ENCODE measurements at regions not wholly inside any gene's neighbourhood (a gene's known extent, or its start where the extent isn't known, plus 50 kb on each side); places are given as distances from the start of the nearest gene placed in this dataset.

GRCh38 chr9:21677834-21678233, 124.6 kb upstream of the MTAP start:
- TF ChIP-seq YY1 (IDR thresholded peaks at IDR 0.05) (no peak), RAD21 (IDR thresholded peaks at IDR 0.05) (no peak), RXRA (IDR thresholded peaks at IDR 0.05) (no peak), JUND (IDR thresholded peaks at IDR 0.05) (no peak), FOXA2 (IDR thresholded peaks at IDR 0.05) (no peak), TAF1 (conservative IDR thresholded peaks at IDR 0.05) (no peak), NR2F2 (IDR thresholded peaks at IDR 0.05) (no peak), MAX (IDR thresholded peaks at IDR 0.05) (no peak), ZBTB33 (IDR thresholded peaks at IDR 0.05) (no peak), FOXA1 (IDR thresholded peaks at IDR 0.05) (no peak), EGR1 (IDR thresholded peaks at IDR 0.05; ENCODE audit: low read depth in 2 of 2) (no peak), REST (IDR thresholded peaks at IDR 0.05) (no peak), SP1 (IDR thresholded peaks at IDR 0.05) (no peak)
- Histone ChIP-seq H3K4me1 (ENCODE audit: control insufficient read depth in 4 of 4, insufficient read depth in 4 of 4, low read length in 3 of 4) (no peaks in the 10 kb centered on the region), H3K27me3 (ENCODE audit: control insufficient read depth in 4 of 4, insufficient read depth in 4 of 4, low read length in 3 of 4) (peaks cover 0 to 4% (median 0%) of the 10 kb centered on the region in 4 donors), H3K4me3 (ENCODE audit: low read depth in 1 of 3, low read length in 3 of 3) (no peak overlapping the region), H3K27ac (ENCODE audit: low read depth in 1 of 2, low read length in 2 of 2) (no peak overlapping the region), H3K36me3 (ENCODE audit: control insufficient read depth in 4 of 4, insufficient read depth in 3 of 4, low read depth in 1 of 4, low read length in 3 of 4) (no peaks in the 10 kb centered on the region), H3K9ac (ENCODE audit: low read depth in 1 of 2, low read length in 2 of 2) (no peak overlapping the region), H3K9me3 (ENCODE audit: control insufficient read depth in 4 of 4, low read length in 3 of 4) (no peaks in the 10 kb centered on the region)
- no peak for DNase-seq (ENCODE audit: low spot score)
- WGBS: 44% methylated on average over 3 of the region's 3 CpGs

- no peak for DNase-seq (ENCODE audit: low spot score)
- H3K27ac ChIP-seq (ENCODE audit: low read depth in 1 of 2, low read length in 2 of 2): no peak overlapping the region
- WGBS: 67% methylated on average over 1 of the region's 1 CpG
- no peak overlapping the region for H3K4me3 ChIP-seq (ENCODE audit: low read depth in 1 of 3, low read length in 3 of 3)
- no peak overlapping the region for H3K9ac ChIP-seq (ENCODE audit: low read depth in 1 of 2, low read length in 2 of 2)
- peaks cover 0 to 6% (median 0%) of the 10 kb centered on the region in 4 donors for H3K27me3 ChIP-seq (ENCODE audit: control insufficient read depth in 4 of 4, insufficient read depth in 4 of 4, low read length in 3 of 4)
- no peaks in the 10 kb centered on the region for H3K9me3 ChIP-seq (ENCODE audit: control insufficient read depth in 4 of 4, low read length in 3 of 4)
- H3K36me3 ChIP-seq (ENCODE audit: control insufficient read depth in 4 of 4, insufficient read depth in 3 of 4, low read depth in 1 of 4, low read length in 3 of 4): no peaks in the 10 kb centered on the region
- H3K4me1 ChIP-seq (ENCODE audit: control insufficient read depth in 4 of 4, insufficient read depth in 4 of 4, low read length in 3 of 4): no peaks in the 10 kb centered on the region
- no peak for TF ChIP-seq HNF4G (IDR thresholded peaks at IDR 0.05)
- TF ChIP-seq GABPA (IDR thresholded peaks at IDR 0.05 in 1 of 2, conservative IDR thresholded peaks at IDR 0.05 in 1 of 2): no peak
- TF ChIP-seq TAF1 (conservative IDR thresholded peaks at IDR 0.05): no peak
- no peak for TF ChIP-seq NR2F2 (IDR thresholded peaks at IDR 0.05)
- no peak for TF ChIP-seq JUND (IDR thresholded peaks at IDR 0.05)
Observed at GRCh38 chr9:21679432-21679831, 123.0 kb upstream of the MTAP start.

All from liver (tissue), 7 donors.